Left lung (tissue), 4 donors: ENCODE measurements at regions not wholly inside any gene's neighbourhood (a gene's known extent, or its start where the extent isn't known, plus 50 kb on each side); places are given as distances from the start of the nearest gene placed in this dataset.

Experiments used
- ATAC-seq: fragments of 200-7000 bp; cut with Tn5 transposase; one replicate; pipeline ENCODE4 v1.9.1; 2020; ENCODE audit warnings: moderate library complexity
- DNase-seq, 4 donors: peaks; one replicate each; pipeline ENCODE4 v3.0.0-alpha.2; 2013 to 2020
- H3K27ac ChIP-seq, 2 donors: fragments of 200-600 bp; sonication (generic) in 1 of 2; one replicate each; pipeline versions ENCODE4 v1.5.0 to v1.8.0; 2020 to 2021
- H3K27me3 ChIP-seq, 2 donors: fragments of 200-600 bp; sonication (generic) in 1 of 2; one replicate each; pipeline versions ENCODE4 v1.5.0 to v1.8.0; 2020 to 2021
- H3K36me3 ChIP-seq, 2 donors: fragments of 200-600 bp; sonication (generic) in 1 of 2; one replicate each; pipeline versions ENCODE4 v1.5.0 to v1.8.0; 2020 to 2021
- H3K4me1 ChIP-seq, 2 donors: fragments of 200-600 bp; one replicate each; pipeline ENCODE4 v1.8.0; 2021
- H3K4me3 ChIP-seq, 2 donors: fragments of 200-600 bp; sonication (generic) in 1 of 2; one replicate each; pipeline versions ENCODE4 v1.5.0 to v1.8.0; 2020 to 2021; ENCODE audit warnings: mild to moderate bottlenecking in 1 of 2
- H3K9me3 ChIP-seq, 2 donors: fragments of 200-600 bp; sonication (generic) in 1 of 2; one replicate each; pipeline versions ENCODE4 v1.5.0 to v1.8.0; 2020 to 2021
- CTCF ChIP-seq, 2 donors: fragments of 200-600 bp; sonication (generic) in 1 of 2; IDR thresholded peaks; one replicate each; pipeline versions ENCODE4 v1.5.0 to v1.8.0; 2021; ENCODE audit warnings: antibody characterized with exemption in 2 of 2
- intact Hi-C, 2 donors: fragments of 100-400 bp; cut with DNase I; formaldehyde crosslinking; loops; one replicate each; pipeline versions ENCODE4 v1.11.2 to v1.14.2; 2022
- donor health status: DM: no; HTN: yes; CAD: no.
- donor health status: DM: no; HTN: no; CAD: no.

GRCh38 chr6:140319209-140319608 is 944.8 kb upstream of the CITED2 start:
- TF ChIP-seq CTCF (IDR thresholded peaks at IDR 0.05) = no peak
- Histone ChIP-seq H3K4me3 (no peak overlapping the region), H3K4me1 (peaks cover 7 to 20% of the 10 kb centered on the region in 2 donors), H3K36me3 (no peaks in the 10 kb centered on the region), H3K27ac (no peak overlapping the region), H3K9me3 (no peaks in the 10 kb centered on the region), H3K27me3 (no peaks in the 10 kb centered on the region)
- DNase-seq (peak in 1 of 4 donors; percentile 13), ATAC-seq (no peak)
- intact Hi-C loops = no loop called here

- no peak for TF ChIP-seq CTCF (IDR thresholded peaks at IDR 0.05)
- no peaks in the 10 kb centered on the region for H3K9me3 ChIP-seq
- DNase-seq (no peak), ATAC-seq (no peak)
- no peaks in the 10 kb centered on the region for H3K27me3 ChIP-seq
- intact Hi-C loops = no loop called here
- no peak overlapping the region for H3K4me3 ChIP-seq
- H3K27ac ChIP-seq = no peak overlapping the region
- H3K4me1 ChIP-seq = peaks cover 7 to 20% of the 10 kb centered on the region in 2 donors
- no peaks in the 10 kb centered on the region for H3K36me3 ChIP-seq
Observed at GRCh38 chr6:140318408-140318807, 944.0 kb upstream of the CITED2 start.

- DNase-seq = no peak
- TF ChIP-seq CTCF (IDR thresholded peaks at IDR 0.05) = no peak
- intact Hi-C loops = no loop called here
- Histone ChIP-seq H3K36me3 (no peaks in the 10 kb centered on the region), H3K27me3 (no peaks in the 10 kb centered on the region), H3K27ac (no peak overlapping the region), H3K4me3 (no peak overlapping the region), H3K4me1 (peaks cover 7 to 20% of the 10 kb centered on the region in 2 donors), H3K9me3 (no peaks in the 10 kb centered on the region)
- no peak for ATAC-seq
Observed at GRCh38 chr6:140317950-140318349, 943.5 kb upstream of the CITED2 start.

- DNase-seq = no peak
- H3K9me3 ChIP-seq = no peaks in the 10 kb centered on the region
- H3K27ac ChIP-seq = no peak overlapping the region
- ATAC-seq = no peak
- no peaks in the 10 kb centered on the region for H3K27me3 ChIP-seq
- H3K4me1 ChIP-seq = peaks cover 7 to 20% of the 10 kb centered on the region in 2 donors
- H3K4me3 ChIP-seq = no peak overlapping the region
- TF ChIP-seq CTCF (IDR thresholded peaks at IDR 0.05) = no peak
- H3K36me3 ChIP-seq = no peaks in the 10 kb centered on the region
- intact Hi-C loops = no loop called here
Observed at GRCh38 chr6:140316966-140317365, 942.5 kb upstream of the CITED2 start.

- ATAC-seq (no peak), DNase-seq (no peak)
- Histone ChIP-seq H3K27ac (no peak overlapping the region), H3K27me3 (no peaks in the 10 kb centered on the region), H3K4me3 (no peak overlapping the region), H3K9me3 (no peaks in the 10 kb centered on the region), H3K36me3 (no peaks in the 10 kb centered on the region), H3K4me1 (no peaks in the 10 kb centered on the region)
- no peak for TF ChIP-seq CTCF (IDR thresholded peaks at IDR 0.05)
- intact Hi-C loops = no loop called here
Observed at GRCh38 chr6:140314682-140315081, 940.2 kb upstream of the CITED2 start.
